GM12874 (cell line): ENCODE measurements at regions not wholly inside any gene's neighbourhood (a gene's known extent, or its start where the extent isn't known, plus 50 kb on each side); places are given as distances from the start of the nearest gene placed in this dataset.

Experiments
- CTCF ChIP-seq: IDR thresholded peaks from 2 replicates; pipeline ENCODE4 v1.5.1; 2011; ENCODE audit warnings: low read depth, mild to moderate bottlenecking, control low read depth, low read length, moderate library complexity; ENCODE audit not compliant: insufficient read depth

- no peak for TF ChIP-seq CTCF
These were observed 148.9 kb downstream of the EN1 start for GRCh38 chr2:118698564-118698963.

- TF ChIP-seq CTCF, result no peak
These were observed 149.7 kb downstream of the EN1 start for GRCh38 chr2:118697781-118698180.

GRCh38 chr2:118696786-118697465 is 150.5 kb downstream of the EN1 start:
- no peak for TF ChIP-seq CTCF

- no peak for TF ChIP-seq CTCF
These were observed 154.1 kb downstream of the EN1 start for GRCh38 chr2:118693287-118693822.

GRCh38 chr2:118689874-118690273 is 157.6 kb downstream of the EN1 start:
- TF ChIP-seq CTCF, result no peak

- TF ChIP-seq CTCF, result no peak
These were observed 158.0 kb downstream of the EN1 start for GRCh38 chr2:118689456-118689855.

- TF ChIP-seq CTCF, result no peak
These were observed 158.4 kb downstream of the EN1 start for GRCh38 chr2:118689033-118689432.
